Mesenchymal stem cell (in vitro differentiated cells and primary cell): ENCODE measurements at regions not wholly inside any gene's neighbourhood (a gene's known extent, or its start where the extent isn't known, plus 50 kb on each side); places are given as distances from the start of the nearest gene placed in this dataset.

Experiments used
- DNase-seq: peaks from one replicate; pipeline ENCODE4 v3.0.0-alpha.2; 2013
- H2AFZ ChIP-seq: one replicate; pipeline ENCODE4 v1.6.1; 2013; ENCODE audit warnings: low read depth, mild to moderate bottlenecking, control low read depth, inconsistent platforms, low read length, moderate library complexity
- H2AK5ac ChIP-seq: 2 replicates; pipeline ENCODE4 v1.6.1; 2013; ENCODE audit warnings: low read length, moderate library complexity, mild to moderate bottlenecking, inconsistent platforms; ENCODE audit not compliant: severe bottlenecking
- H2BK120ac ChIP-seq: one replicate; pipeline ENCODE4 v1.6.1; 2013; ENCODE audit warnings: low read depth, mild to moderate bottlenecking, inconsistent platforms, low read length, moderate library complexity
- H2BK12ac ChIP-seq, 2 experiments: one replicate each; pipeline ENCODE4 v1.6.1; 2013; ENCODE audit warnings: inconsistent platforms in 2 of 2, low read length in 2 of 2, mild to moderate bottlenecking in 2 of 2, moderate library complexity in 2 of 2, control low read depth in 1 of 2
- H2BK15ac ChIP-seq: one replicate; pipeline ENCODE4 v1.6.1; 2013; ENCODE audit warnings: mild to moderate bottlenecking, low read depth, inconsistent platforms; ENCODE audit not compliant: poor library complexity, severe bottlenecking
- H2BK5ac ChIP-seq: 2 replicates; pipeline ENCODE4 v1.6.1; 2013; ENCODE audit warnings: low read depth, mild to moderate bottlenecking, low read length, control low read depth, inconsistent platforms; ENCODE audit not compliant: poor library complexity, severe bottlenecking
- H3K14ac ChIP-seq, 2 experiments: one replicate each; pipeline ENCODE4 v1.6.1; 2013; ENCODE audit warnings: inconsistent platforms in 2 of 2, low read length in 2 of 2, control low read depth in 1 of 2, mild to moderate bottlenecking in 1 of 2, moderate library complexity in 1 of 2
- H3K18ac ChIP-seq, 2 experiments: one replicate each; pipeline ENCODE4 v1.6.1; 2013; ENCODE audit warnings: inconsistent platforms in 2 of 2, low read length in 2 of 2, control low read depth in 1 of 2, low read depth in 1 of 2, mild to moderate bottlenecking in 1 of 2
- H3K23ac ChIP-seq, 2 experiments: one replicate each; pipeline ENCODE4 v1.6.1; 2013; ENCODE audit warnings: inconsistent platforms in 2 of 2, low read length in 2 of 2, mild to moderate bottlenecking in 2 of 2, moderate library complexity in 2 of 2, control low read depth in 1 of 2
- H3K27ac ChIP-seq: 2 replicates; pipeline ENCODE4 v1.5.1; 2013; ENCODE audit warnings: mild to moderate bottlenecking, moderate library complexity, low read length, control low read depth, inconsistent platforms; ENCODE audit not compliant: poor library complexity, severe bottlenecking
- H3K27me3 ChIP-seq, 2 experiments: 2 replicates each; pipeline versions ENCODE4 v1.6.1 to v1.7.0; 2013; ENCODE audit warnings: low read length in 2 of 2, mild to moderate bottlenecking in 2 of 2, moderate library complexity in 2 of 2, control low read depth in 1 of 2, inconsistent platforms in 1 of 2; ENCODE audit not compliant: control insufficient read depth in 1 of 2, insufficient read depth in 1 of 2
- H3K36me3 ChIP-seq, 2 experiments: 2 replicates each; pipeline versions ENCODE4 v1.6.1 to v1.7.0; 2013; ENCODE audit warnings: low read length in 2 of 2, control low read depth in 1 of 2, inconsistent platforms in 1 of 2, low read depth in 1 of 2, mild to moderate bottlenecking in 1 of 2; ENCODE audit not compliant: insufficient read depth in 2 of 2, control insufficient read depth in 1 of 2
- H3K4ac ChIP-seq, 2 experiments: one replicate each; pipeline ENCODE4 v1.6.1; 2013; ENCODE audit warnings: inconsistent platforms in 2 of 2, low read length in 2 of 2, mild to moderate bottlenecking in 2 of 2, moderate library complexity in 2 of 2, control low read depth in 1 of 2, low read depth in 1 of 2
- H3K4me1 ChIP-seq: 2 replicates; pipeline ENCODE4 v1.6.1; 2013; ENCODE audit warnings: low read depth, low read length, control low read depth; ENCODE audit not compliant: control insufficient read depth, insufficient read depth
- H3K4me2 ChIP-seq: 2 replicates; pipeline ENCODE4 v1.6.1; 2013; ENCODE audit warnings: low read length, mild to moderate bottlenecking, inconsistent platforms; ENCODE audit not compliant: poor library complexity, severe bottlenecking
- H3K4me3 ChIP-seq, 2 experiments: 2 replicates each; pipeline versions ENCODE4 v1.5.1 to v1.7.0; 2013; ENCODE audit warnings: low read length in 2 of 2, mild to moderate bottlenecking in 2 of 2, control low read depth in 1 of 2, low read depth in 1 of 2; ENCODE audit not compliant: insufficient read depth in 1 of 2
- H3K79me1 ChIP-seq: replicated peaks from 2 replicates; pipeline ENCODE4 v1.6.1; 2013; ENCODE audit warnings: mild to moderate bottlenecking, control low read depth, low read length, inconsistent platforms; ENCODE audit not compliant: poor library complexity, severe bottlenecking
- H3K9ac ChIP-seq: 2 replicates; pipeline ENCODE4 v1.7.0; 2013; ENCODE audit warnings: mild to moderate bottlenecking, low read length, moderate library complexity
- H3K9me3 ChIP-seq: 2 replicates; pipeline ENCODE4 v1.7.0; 2013; ENCODE audit warnings: mild to moderate bottlenecking, low read length; ENCODE audit not compliant: control insufficient read depth
- H4K8ac ChIP-seq: one replicate; pipeline ENCODE4 v1.6.1; 2013; ENCODE audit warnings: inconsistent platforms, mild to moderate bottlenecking, low read length, moderate library complexity
- H4K91ac ChIP-seq: one replicate; pipeline ENCODE4 v1.6.1; 2013; ENCODE audit warnings: mild to moderate bottlenecking, low read length, inconsistent platforms
- WGBS: methylation state at CpG from one replicate; pipeline ENCODE4 v1.1.7; 2013; ENCODE audit warnings: mixed read lengths; 5-methylcytosine and 5-hydroxymethylcytosine counted together

GRCh38 chr2:15868186-15868585 is 72.2 kb upstream of the MYCN start:
- H3K27me3 ChIP-seq, result no peaks in the 10 kb centered on the region

GRCh38 chr2:15868704-15869103 is 71.6 kb upstream of the MYCN start:
- Histone ChIP-seq H2BK5ac (no peak overlapping the region), H3K36me3 (no peaks in the 10 kb centered on the region), H2BK12ac (no peak overlapping the region), H3K4me2 (no peak overlapping the region), H3K27ac (no peak overlapping the region), H2BK120ac (no peak overlapping the region), H2AFZ (no peak overlapping the region), H3K9me3 (no peaks in the 10 kb centered on the region), H3K4me3 (no peak overlapping the region), H4K8ac (no peak overlapping the region), H3K4ac (no peak overlapping the region), H3K79me1 (no peaks in the 10 kb centered on the region), H2AK5ac (no peak overlapping the region), H3K4me1 (no peaks in the 10 kb centered on the region), H3K27me3 (no peaks in the 10 kb centered on the region), H2BK15ac (no peak overlapping the region), H3K23ac (no peak overlapping the region), H3K9ac (no peak overlapping the region), H3K14ac (no peak overlapping the region), H3K18ac (no peak overlapping the region), H4K91ac (no peak overlapping the region)
- no peak for DNase-seq
- WGBS, result 65% methylated on average over 2 of the region's 2 CpGs

More at GRCh38 chr2:15868186-15868585, 72.2 kb upstream of the MYCN start:
- H2AFZ ChIP-seq, result no peak overlapping the region
- no peak overlapping the region for H2BK15ac ChIP-seq
- no peaks in the 10 kb centered on the region for H3K9me3 ChIP-seq
- no peak overlapping the region for H4K91ac ChIP-seq
- H3K4me1 ChIP-seq, result no peaks in the 10 kb centered on the region
- no peak overlapping the region for H3K18ac ChIP-seq
- H2BK120ac ChIP-seq, result no peak overlapping the region
- H3K79me1 ChIP-seq, result no peaks in the 10 kb centered on the region
- H3K4ac ChIP-seq, result no peak overlapping the region
- no peak overlapping the region for H3K23ac ChIP-seq
- H3K36me3 ChIP-seq, result no peaks in the 10 kb centered on the region
- H2AK5ac ChIP-seq, result no peak overlapping the region
- no peak overlapping the region for H4K8ac ChIP-seq
- no peak overlapping the region for H3K14ac ChIP-seq
- WGBS, result 94% methylated on average over 1 of the region's 1 CpG
- no peak overlapping the region for H3K9ac ChIP-seq
- H3K27ac ChIP-seq, result no peak overlapping the region
- H2BK5ac ChIP-seq, result no peak overlapping the region
- DNase-seq, result no peak
- H3K4me2 ChIP-seq, result no peak overlapping the region
- no peak overlapping the region for H3K4me3 ChIP-seq
- H2BK12ac ChIP-seq, result no peak overlapping the region

- Histone ChIP-seq H3K4me2 (no peak overlapping the region), H3K9ac (no peak overlapping the region), H2BK15ac (no peak overlapping the region), H3K23ac (no peak overlapping the region), H3K27ac (no peak overlapping the region), H3K27me3 (no peaks in the 10 kb centered on the region), H2AK5ac (no peak overlapping the region), H3K4ac (no peak overlapping the region), H3K18ac (no peak overlapping the region), H3K4me3 (no peak overlapping the region), H3K36me3 (no peaks in the 10 kb centered on the region), H3K14ac (no peak overlapping the region), H2AFZ (no peak overlapping the region), H3K9me3 (no peaks in the 10 kb centered on the region), H4K8ac (no peak overlapping the region), H2BK5ac (no peak overlapping the region), H3K79me1 (no peaks in the 10 kb centered on the region), H2BK12ac (no peak overlapping the region), H3K4me1 (no peaks in the 10 kb centered on the region), H2BK120ac (no peak overlapping the region), H4K91ac (no peak overlapping the region)
- no peak for DNase-seq
- WGBS, result 74% methylated on average over 3 of the region's 3 CpGs
These were observed 71.0 kb upstream of the MYCN start for GRCh38 chr2:15869396-15869795.

- no peak overlapping the region for H2BK120ac ChIP-seq
- no peak overlapping the region for H3K18ac ChIP-seq
- H3K9me3 ChIP-seq, result no peaks in the 10 kb centered on the region
- no peak overlapping the region for H2BK5ac ChIP-seq
- H3K4ac ChIP-seq, result no peak overlapping the region
- no peak overlapping the region for H3K23ac ChIP-seq
- H3K9ac ChIP-seq, result no peak overlapping the region
- H2AFZ ChIP-seq, result no peak overlapping the region
- H2BK15ac ChIP-seq, result no peak overlapping the region
- no peak overlapping the region for H4K8ac ChIP-seq
- no peaks in the 10 kb centered on the region for H3K79me1 ChIP-seq
- WGBS, result 89% methylated on average over 12 of the region's 13 CpGs
- no peak overlapping the region for H2AK5ac ChIP-seq
- no peak overlapping the region for H2BK12ac ChIP-seq
- H3K36me3 ChIP-seq, result no peaks in the 10 kb centered on the region
- H4K91ac ChIP-seq, result no peak overlapping the region
- no peak overlapping the region for H3K4me2 ChIP-seq
- H3K14ac ChIP-seq, result no peak overlapping the region
- no peaks in the 10 kb centered on the region for H3K4me1 ChIP-seq
- H3K4me3 ChIP-seq, result no peak overlapping the region
- no peak for DNase-seq
- H3K27me3 ChIP-seq, result no peaks in the 10 kb centered on the region
- H3K27ac ChIP-seq, result no peak overlapping the region
These were observed 70.5 kb upstream of the MYCN start for GRCh38 chr2:15869871-15870270.
